Gastroesophageal sphincter (tissue), 4 donors: ENCODE measurements at regions not wholly inside any gene's neighbourhood (a gene's known extent, or its start where the extent isn't known, plus 50 kb on each side); places are given as distances from the start of the nearest gene placed in this dataset.

Experiments used
- ATAC-seq: fragments of 150-250 bp; one replicate; pipeline ENCODE4 v1.9.1; 2016; ENCODE audit warnings: mild to moderate bottlenecking, moderate library complexity
- H3K27ac ChIP-seq, 4 donors: fragments of 200-600 bp; sonication (generic) in 3 of 4; 1 replicate in 3 of 4; 2 replicates in 1 of 4; pipeline ENCODE4 v1.5.1; 2016 to 2019
- H3K27me3 ChIP-seq: fragments of 200-600 bp; sonication (generic); one replicate; pipeline ENCODE4 v1.5.1; 2019
- H3K36me3 ChIP-seq, 2 donors: fragments of 200-600 bp; sonication (generic); one replicate each; pipeline ENCODE4 v1.5.1; 2019; ENCODE audit warnings: control low read depth in 1 of 2
- H3K4me1 ChIP-seq, 3 donors: fragments of 200-600 bp; sonication (generic); 1 replicate in 2 of 3; 2 replicates in 1 of 3; pipeline ENCODE4 v1.5.1; 2016 to 2019; ENCODE audit warnings: control low read depth in 2 of 3
- H3K4me3 ChIP-seq, 2 donors: fragments of 200-600 bp; sonication (generic); one replicate each; pipeline ENCODE4 v1.5.1; 2019; ENCODE audit warnings: mild to moderate bottlenecking in 1 of 2, moderate library complexity in 1 of 2
- H3K9me3 ChIP-seq, 3 donors: fragments of 200-600 bp; sonication (generic); one replicate each; pipeline ENCODE4 v1.5.1; 2017 to 2019; ENCODE audit warnings: control low read depth in 2 of 3
- EP300 ChIP-seq: sonication (generic); formaldehyde crosslinking; IDR thresholded peaks from one replicate; pipeline ENCODE4 v1.6.1; 2017; ENCODE audit warnings: antibody characterized with exemption, mild to moderate bottlenecking
- POLR2A ChIP-seq, 2 donors: fragments of 450-650 bp; IDR thresholded peaks; one replicate each; pipeline ENCODE4 v1.6.1; 2017; ENCODE audit warnings: antibody characterized with exemption in 2 of 2, mild to moderate bottlenecking in 2 of 2, moderate library complexity in 1 of 2
- POLR2AphosphoS5 ChIP-seq: sonication (generic); formaldehyde crosslinking; IDR thresholded peaks from one replicate; pipeline ENCODE4 v1.6.1; 2017; ENCODE audit warnings: antibody characterized with exemption
- WGBS, 2 donors: methylation state at CpG; one replicate each; pipeline ENCODE4 v1.1.5; 2018; ENCODE audit warnings: low coverage in 1 of 2; 5-methylcytosine and 5-hydroxymethylcytosine counted together
- TF ChIP-seq, protein P1 (sequence below), 4 experiments: fragments of 200-600 bp in 2 of 4; fragments of 450-650 bp in 2 of 4; sonication (generic) in 1 of 4; IDR thresholded peaks; one replicate each; pipeline ENCODE4 v1.5.1; 2017 to 2019; ENCODE audit warnings: antibody characterized with exemption in 4 of 4, mild to moderate bottlenecking in 2 of 4, moderate library complexity in 2 of 4

DNA sequence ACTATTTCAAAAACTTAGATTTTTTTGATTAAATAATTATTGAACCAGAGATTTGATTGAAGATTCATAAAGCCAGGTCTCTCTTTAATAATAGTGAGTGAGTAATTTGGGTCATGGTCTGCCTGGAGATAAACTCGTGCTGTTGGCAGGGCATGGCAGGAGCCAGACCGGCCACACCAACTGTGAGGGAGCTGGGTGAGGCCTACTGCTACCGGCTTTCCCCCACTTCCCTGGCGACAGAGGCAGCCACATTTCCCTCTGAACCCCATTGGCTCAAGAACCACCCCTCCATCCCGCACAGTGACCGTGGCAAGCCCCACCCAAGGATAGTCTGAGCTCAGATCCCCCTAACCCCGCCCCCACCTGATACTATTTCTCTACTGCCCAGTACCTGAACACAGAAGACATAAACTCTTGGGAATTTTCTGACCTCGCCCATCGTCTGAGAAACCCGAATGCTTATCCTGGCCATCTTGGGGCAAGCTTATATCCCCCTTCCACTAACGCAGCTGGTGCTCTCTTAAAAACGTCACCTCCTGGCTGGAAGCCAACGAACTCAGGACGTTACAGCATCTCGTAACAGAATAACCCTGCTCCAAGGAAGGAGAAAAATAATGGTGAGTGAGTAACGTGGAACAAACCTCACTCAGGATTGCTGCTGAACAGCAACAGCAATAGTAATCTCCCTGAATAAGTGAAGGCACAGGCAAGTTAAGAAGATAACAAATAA lies 627.6 kb upstream of the PCDH9 start:
- TF ChIP-seq POLR2A (IDR thresholded peaks at IDR 0.05) (no peak), EP300 (no peak), POLR2AphosphoS5 (no peak)
- TF ChIP-seq, protein P1, sequence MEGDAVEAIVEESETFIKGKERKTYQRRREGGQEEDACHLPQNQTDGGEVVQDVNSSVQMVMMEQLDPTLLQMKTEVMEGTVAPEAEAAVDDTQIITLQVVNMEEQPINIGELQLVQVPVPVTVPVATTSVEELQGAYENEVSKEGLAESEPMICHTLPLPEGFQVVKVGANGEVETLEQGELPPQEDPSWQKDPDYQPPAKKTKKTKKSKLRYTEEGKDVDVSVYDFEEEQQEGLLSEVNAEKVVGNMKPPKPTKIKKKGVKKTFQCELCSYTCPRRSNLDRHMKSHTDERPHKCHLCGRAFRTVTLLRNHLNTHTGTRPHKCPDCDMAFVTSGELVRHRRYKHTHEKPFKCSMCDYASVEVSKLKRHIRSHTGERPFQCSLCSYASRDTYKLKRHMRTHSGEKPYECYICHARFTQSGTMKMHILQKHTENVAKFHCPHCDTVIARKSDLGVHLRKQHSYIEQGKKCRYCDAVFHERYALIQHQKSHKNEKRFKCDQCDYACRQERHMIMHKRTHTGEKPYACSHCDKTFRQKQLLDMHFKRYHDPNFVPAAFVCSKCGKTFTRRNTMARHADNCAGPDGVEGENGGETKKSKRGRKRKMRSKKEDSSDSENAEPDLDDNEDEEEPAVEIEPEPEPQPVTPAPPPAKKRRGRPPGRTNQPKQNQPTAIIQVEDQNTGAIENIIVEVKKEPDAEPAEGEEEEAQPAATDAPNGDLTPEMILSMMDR (IDR thresholded peaks at IDR 0.05): no peak
- 84 to 88% methylated on average over 4 to 12 of the region's 16 CpGs for WGBS, 2 donors
- no peak overlapping the region for H3K27ac ChIP-seq
- no peaks in the 10 kb centered on the region for H3K4me1 ChIP-seq
- H3K36me3 ChIP-seq: no peaks in the 10 kb centered on the region
- no peak for ATAC-seq
- no peaks in the 10 kb centered on the region for H3K27me3 ChIP-seq
- H3K4me3 ChIP-seq: no peak overlapping the region
- peaks cover 0 to under 1% (median 0%) of the 10 kb centered on the region in 3 donors for H3K9me3 ChIP-seq

DNA sequence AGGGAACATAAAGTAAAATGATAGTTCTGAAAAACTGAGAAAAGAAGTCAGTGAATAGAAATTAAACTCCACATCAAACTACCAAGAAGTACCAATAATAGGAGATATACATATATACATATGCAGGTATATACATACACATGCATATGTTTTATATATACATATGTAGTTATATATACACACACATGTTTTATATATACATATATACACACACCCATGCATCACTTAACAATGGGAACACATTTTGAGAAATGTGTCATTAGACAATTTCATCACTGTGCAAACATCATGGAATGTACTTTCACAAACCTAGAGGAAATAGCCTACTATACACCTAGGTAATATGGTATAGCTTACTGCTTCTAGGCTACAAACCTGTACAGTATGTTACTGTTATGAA lies 626.8 kb upstream of the PCDH9 start:
- H3K4me1 ChIP-seq: no peaks in the 10 kb centered on the region
- no peak for ATAC-seq
- H3K9me3 ChIP-seq: no peaks in the 10 kb centered on the region
- TF ChIP-seq, protein P1 (IDR thresholded peaks at IDR 0.05): no peak
- TF ChIP-seq EP300 (no peak), POLR2AphosphoS5 (no peak), POLR2A (IDR thresholded peaks at IDR 0.05) (no peak)
- H3K36me3 ChIP-seq: no peaks in the 10 kb centered on the region
- H3K27ac ChIP-seq: no peak overlapping the region
- H3K27me3 ChIP-seq: no peaks in the 10 kb centered on the region
- H3K4me3 ChIP-seq: no peak overlapping the region

DNA sequence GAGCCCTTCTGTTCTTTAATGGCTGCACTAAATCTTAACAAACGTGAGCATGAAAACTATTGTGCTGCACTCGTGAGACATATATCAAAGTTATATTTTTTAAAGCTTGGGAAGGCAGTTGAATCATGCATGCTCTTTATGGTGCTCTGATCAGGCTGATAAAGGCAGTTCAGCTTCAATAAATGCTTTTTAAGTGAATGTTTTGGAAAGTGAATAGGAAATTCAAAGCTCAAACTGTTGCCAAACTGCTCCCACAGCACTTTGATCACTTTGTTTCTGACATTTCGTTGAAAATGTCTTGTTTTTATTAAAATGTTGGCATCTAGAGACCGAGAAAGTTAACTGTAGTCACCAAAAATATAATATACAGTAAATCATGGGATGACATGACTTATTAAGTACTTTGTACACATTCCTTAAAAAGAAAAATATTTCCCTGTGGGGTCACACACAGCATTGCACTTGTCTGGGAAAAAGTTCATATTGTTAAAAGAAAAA lies 625.7 kb upstream of the PCDH9 start:
- WGBS, 2 donors: 7 to 15% methylated on average over 4 of the region's 4 CpGs
- Histone ChIP-seq H3K36me3 (no peaks in the 10 kb centered on the region), H3K4me1 (no peaks in the 10 kb centered on the region), H3K9me3 (no peaks in the 10 kb centered on the region), H3K27ac (no peak overlapping the region), H3K4me3 (no peak overlapping the region), H3K27me3 (no peaks in the 10 kb centered on the region)
- no peak for ATAC-seq
- TF ChIP-seq POLR2A (IDR thresholded peaks at IDR 0.05) (no peak), EP300 (no peak), POLR2AphosphoS5 (no peak)
- TF ChIP-seq, protein P1 (IDR thresholded peaks at IDR 0.05): no peak

DNA sequence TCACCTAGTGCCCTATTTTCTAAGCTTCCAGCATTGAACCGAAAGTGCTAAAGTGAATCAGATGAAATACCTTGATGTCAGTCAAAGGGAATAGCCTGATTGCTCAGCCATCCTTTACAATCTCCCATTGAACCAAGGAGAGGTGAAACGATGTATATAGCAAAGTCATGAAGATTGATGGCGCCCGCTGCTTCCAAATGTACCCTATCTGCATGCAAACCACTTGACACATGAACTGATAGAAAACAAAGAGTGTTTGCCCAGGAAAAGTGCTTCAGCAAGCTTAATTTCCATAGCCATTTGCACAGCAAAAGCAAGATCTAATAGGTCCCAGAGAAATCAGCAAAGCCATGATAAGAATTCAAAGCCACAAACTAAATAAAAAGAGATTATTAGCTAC lies 624.9 kb upstream of the PCDH9 start:
- H3K36me3 ChIP-seq: no peaks in the 10 kb centered on the region
- WGBS, 2 donors: 71 to 76% methylated on average over 4 of the region's 4 CpGs
- no peak for TF ChIP-seq POLR2A (IDR thresholded peaks at IDR 0.05)
- no peak for TF ChIP-seq EP300
- TF ChIP-seq, protein P1 (IDR thresholded peaks at IDR 0.05): no peak
- TF ChIP-seq POLR2AphosphoS5: no peak
- H3K4me1 ChIP-seq: no peaks in the 10 kb centered on the region
- no peaks in the 10 kb centered on the region for H3K9me3 ChIP-seq
- no peak overlapping the region for H3K4me3 ChIP-seq
- ATAC-seq: no peak
- H3K27me3 ChIP-seq: no peaks in the 10 kb centered on the region
- no peak overlapping the region for H3K27ac ChIP-seq

DNA sequence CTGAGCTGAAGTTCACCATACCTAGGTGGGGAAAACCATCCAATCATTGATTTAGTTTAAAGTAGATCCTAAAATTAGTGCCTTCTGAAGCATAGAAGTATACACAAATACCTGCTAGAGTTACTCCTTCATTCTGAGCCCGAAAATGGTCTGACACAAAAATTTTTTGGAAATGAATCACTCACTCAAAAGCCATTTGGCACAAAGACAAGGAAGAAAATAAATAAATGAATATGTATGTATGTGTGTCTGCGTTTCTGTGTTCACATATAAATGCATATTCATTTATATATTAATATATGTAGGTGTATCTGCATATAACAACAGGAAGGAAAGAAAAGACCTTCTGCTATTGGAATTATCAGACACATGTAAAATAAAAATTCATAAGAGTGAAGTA lies 614.4 kb upstream of the PCDH9 start:
- no peak overlapping the region for H3K4me3 ChIP-seq
- TF ChIP-seq, protein P1 (IDR thresholded peaks at IDR 0.05): no peak
- no peak for TF ChIP-seq EP300
- no peak for TF ChIP-seq POLR2A (IDR thresholded peaks at IDR 0.05)
- TF ChIP-seq POLR2AphosphoS5: no peak
- H3K4me1 ChIP-seq: no peaks in the 10 kb centered on the region
- H3K36me3 ChIP-seq: no peaks in the 10 kb centered on the region
- no peaks in the 10 kb centered on the region for H3K27me3 ChIP-seq
- ATAC-seq: no peak
- H3K9me3 ChIP-seq: no peaks in the 10 kb centered on the region
- 65 to 83% methylated on average over 2 of the region's 2 CpGs for WGBS, 2 donors
- H3K27ac ChIP-seq: no peak overlapping the region
